ENCODE measurements at regions not wholly inside any gene's neighbourhood (a gene's known extent, or its start where the extent isn't known, plus 50 kb on each side); places are given as distances from the start of the nearest gene placed in this dataset.

- TF ChIP-seq CTCF (IDR thresholded peaks at IDR 0.05) (no peak), POLR2A (IDR thresholded peaks at IDR 0.05) (no peak)
These were observed 438.3 kb upstream of the SPANXN1 start for GRCh38 chrX:144809025-144809424.

Data from lower leg skin (tissue), 3 donors.